PC-3 (cell line): ENCODE measurements at regions not wholly inside any gene's neighbourhood (a gene's known extent, or its start where the extent isn't known, plus 50 kb on each side); places are given as distances from the start of the nearest gene placed in this dataset.

Experiments
- EZH2 ChIP-seq: fragments of 300-600 bp; sonication (generic); IDR thresholded peaks from one replicate; pipeline ENCODE4 v1.6.1; 2017; ENCODE audit warnings: antibody characterized with exemption, mild to moderate bottlenecking, low read length; ENCODE audit not compliant: unreplicated experiment
- TF ChIP-seq, protein P1 (sequence below): fragments of 300-600 bp; sonication (generic); conservative IDR thresholded peaks from 2 replicates; pipeline ENCODE4 v1.5.1; 2017; ENCODE audit warnings: antibody characterized with exemption, low read depth, mild to moderate bottlenecking, low read length

DNA sequence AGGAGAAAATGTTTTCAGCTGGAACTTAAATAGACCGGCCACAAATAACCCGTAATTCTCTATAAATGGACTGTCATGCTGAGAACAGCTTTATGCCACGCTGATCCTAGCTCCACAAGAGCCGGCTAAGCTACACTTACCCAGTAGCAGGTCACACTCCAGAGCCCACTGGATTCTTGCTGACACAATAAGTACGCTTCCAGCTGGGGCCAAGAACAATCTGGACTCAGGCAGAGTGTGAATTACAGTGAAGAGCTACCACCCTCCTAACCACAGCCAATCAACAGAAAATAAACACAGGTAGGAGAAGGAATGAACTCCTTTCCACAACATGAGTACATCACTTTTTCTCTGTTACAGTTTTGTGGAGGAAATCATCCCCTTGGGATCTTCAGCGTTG is 531.3 kb downstream of the GALC start:
- TF ChIP-seq, protein P1, sequence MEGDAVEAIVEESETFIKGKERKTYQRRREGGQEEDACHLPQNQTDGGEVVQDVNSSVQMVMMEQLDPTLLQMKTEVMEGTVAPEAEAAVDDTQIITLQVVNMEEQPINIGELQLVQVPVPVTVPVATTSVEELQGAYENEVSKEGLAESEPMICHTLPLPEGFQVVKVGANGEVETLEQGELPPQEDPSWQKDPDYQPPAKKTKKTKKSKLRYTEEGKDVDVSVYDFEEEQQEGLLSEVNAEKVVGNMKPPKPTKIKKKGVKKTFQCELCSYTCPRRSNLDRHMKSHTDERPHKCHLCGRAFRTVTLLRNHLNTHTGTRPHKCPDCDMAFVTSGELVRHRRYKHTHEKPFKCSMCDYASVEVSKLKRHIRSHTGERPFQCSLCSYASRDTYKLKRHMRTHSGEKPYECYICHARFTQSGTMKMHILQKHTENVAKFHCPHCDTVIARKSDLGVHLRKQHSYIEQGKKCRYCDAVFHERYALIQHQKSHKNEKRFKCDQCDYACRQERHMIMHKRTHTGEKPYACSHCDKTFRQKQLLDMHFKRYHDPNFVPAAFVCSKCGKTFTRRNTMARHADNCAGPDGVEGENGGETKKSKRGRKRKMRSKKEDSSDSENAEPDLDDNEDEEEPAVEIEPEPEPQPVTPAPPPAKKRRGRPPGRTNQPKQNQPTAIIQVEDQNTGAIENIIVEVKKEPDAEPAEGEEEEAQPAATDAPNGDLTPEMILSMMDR: no peak
- TF ChIP-seq EZH2: no peak
